ENCODE measurements at regions not wholly inside any gene's neighbourhood (a gene's known extent, or its start where the extent isn't known, plus 50 kb on each side); places are given as distances from the start of the nearest gene placed in this dataset.
"Not testable (repeated sequence)": the region's sequence is repeated elsewhere in the genome, so short reads cannot be mapped to it uniquely, and the experiment has no call there.

- no peak for DNase-seq
These were observed 133.8 kb upstream of the HMGA2 start for GRCh38 chr12:65690477-65690876.

- DNase-seq = no peak
These were observed 130.2 kb upstream of the HMGA2 start for GRCh38 chr12:65694130-65694529.

- no peak for DNase-seq
These were observed 129.0 kb upstream of the HMGA2 start for GRCh38 chr12:65695113-65695865.

GRCh38 chr12:65696227-65696626 lies 128.1 kb upstream of the HMGA2 start:
- DNase-seq = no peak

GRCh38 chr12:65699251-65699650 lies 125.0 kb upstream of the HMGA2 start:
- no peak for DNase-seq

- no peak for DNase-seq
These were observed 121.1 kb upstream of the HMGA2 start for GRCh38 chr12:65703176-65703575.

- no peak for DNase-seq
These were observed 118.9 kb upstream of the HMGA2 start for GRCh38 chr12:65705380-65705876.

- DNase-seq = no peak
These were observed 117.2 kb upstream of the HMGA2 start for GRCh38 chr12:65707051-65707450.

- no peak for DNase-seq
These were observed 111.9 kb upstream of the HMGA2 start for GRCh38 chr12:65712260-65713004.

- DNase-seq = no peak
These were observed 108.3 kb upstream of the HMGA2 start for GRCh38 chr12:65715961-65716360.

GRCh38 chr12:65720136-65721130 lies 103.8 kb upstream of the HMGA2 start:
- DNase-seq = no peak

- DNase-seq = no peak
These were observed 102.6 kb upstream of the HMGA2 start for GRCh38 chr12:65721541-65722190.

GRCh38 chr12:65725376-65725775 lies 98.9 kb upstream of the HMGA2 start:
- DNase-seq = no peak

- no peak for DNase-seq
These were observed 95.8 kb upstream of the HMGA2 start for GRCh38 chr12:65728455-65728847.

- DNase-seq = no peak
These were observed 95.2 kb upstream of the HMGA2 start for GRCh38 chr12:65728848-65729793.

GRCh38 chr12:65731771-65732170 lies 92.5 kb upstream of the HMGA2 start:
- no peak for DNase-seq

- not testable (repeated sequence) for DNase-seq
These were observed 90.6 kb upstream of the HMGA2 start for GRCh38 chr12:65733643-65734042.

GRCh38 chr12:65734226-65734625 lies 90.1 kb upstream of the HMGA2 start:
- no peak for DNase-seq

- no peak for DNase-seq
These were observed 84.7 kb upstream of the HMGA2 start for GRCh38 chr12:65739606-65740005.

- DNase-seq = no peak
These were observed 83.8 kb upstream of the HMGA2 start for GRCh38 chr12:65740506-65740872.

- no peak for DNase-seq
These were observed 83.2 kb upstream of the HMGA2 start for GRCh38 chr12:65740873-65741600.

Measured in SHP77 treated with DMSO at 0.1 percent for 48 hours (cell line).